NCI-H1417 treated with DMSO at 0.1 percent for 48 hours (cell line): ENCODE measurements at regions not wholly inside any gene's neighbourhood (a gene's known extent, or its start where the extent isn't known, plus 50 kb on each side); places are given as distances from the start of the nearest gene placed in this dataset.

Source experiments
- DNase-seq: peaks from one replicate; lab custom pipeline; 2025; lab: John Stamatoyannopoulos, UW

DNA sequence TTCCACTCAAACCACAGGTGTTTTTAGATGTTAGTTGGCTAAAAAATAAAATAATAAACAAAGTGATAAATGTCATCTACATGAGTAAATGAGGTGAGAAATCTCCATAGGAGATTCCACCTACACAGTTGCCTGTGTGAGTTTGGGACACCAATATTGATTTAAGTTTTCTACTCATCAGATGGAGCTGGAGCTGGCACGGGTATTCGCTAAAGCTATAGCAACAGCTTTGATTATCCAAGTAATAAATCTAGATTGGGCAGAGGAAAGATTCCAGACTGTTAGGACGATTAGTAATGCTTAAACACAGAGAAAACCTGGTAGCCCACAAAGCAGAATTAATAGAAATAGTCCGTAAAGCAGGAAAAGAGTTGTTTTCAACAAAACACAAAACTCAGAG, 313.9 kb downstream of the PABPC4L start:
- DNase-seq, result no peak

DNA sequence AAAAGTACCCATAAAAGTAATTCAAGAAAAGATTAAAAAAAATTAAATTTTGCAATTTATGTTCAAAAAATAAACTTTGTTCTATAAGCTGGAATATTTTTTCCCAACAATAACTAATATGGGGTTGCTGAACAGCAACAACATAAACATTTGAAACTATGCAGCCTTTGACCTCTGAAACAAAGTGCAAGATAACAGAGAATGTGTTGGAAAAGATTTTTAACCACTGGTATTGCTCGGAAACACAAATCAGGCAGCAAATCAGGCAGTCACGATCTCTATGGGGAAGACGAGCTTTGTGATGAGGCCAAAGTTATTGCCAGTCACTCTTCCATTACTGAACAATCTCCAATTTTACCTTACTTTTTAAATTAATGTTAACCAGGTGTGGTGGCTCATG, 332.1 kb downstream of the PABPC4L start:
- DNase-seq, result no peak

DNA sequence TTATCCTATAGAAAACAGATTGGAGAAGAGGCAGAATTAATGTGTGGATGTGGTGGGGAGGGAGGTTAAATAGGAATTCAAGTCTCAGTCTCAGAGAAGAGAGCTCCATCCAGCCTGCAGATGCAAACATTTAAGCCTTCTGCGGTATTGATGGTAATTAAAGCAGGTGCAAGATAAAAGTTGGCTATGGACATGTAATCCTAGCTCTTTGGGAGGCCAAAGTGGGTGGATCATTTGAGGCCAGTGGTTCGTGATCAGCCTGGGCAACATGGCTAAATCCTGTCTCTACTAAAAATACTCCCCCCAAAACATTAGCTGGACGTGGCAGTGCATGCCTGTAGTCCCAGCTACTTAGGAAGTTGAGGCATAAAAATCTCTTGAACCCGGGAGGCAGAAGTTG, 332.7 kb downstream of the PABPC4L start:
- DNase-seq, result no peak

DNA sequence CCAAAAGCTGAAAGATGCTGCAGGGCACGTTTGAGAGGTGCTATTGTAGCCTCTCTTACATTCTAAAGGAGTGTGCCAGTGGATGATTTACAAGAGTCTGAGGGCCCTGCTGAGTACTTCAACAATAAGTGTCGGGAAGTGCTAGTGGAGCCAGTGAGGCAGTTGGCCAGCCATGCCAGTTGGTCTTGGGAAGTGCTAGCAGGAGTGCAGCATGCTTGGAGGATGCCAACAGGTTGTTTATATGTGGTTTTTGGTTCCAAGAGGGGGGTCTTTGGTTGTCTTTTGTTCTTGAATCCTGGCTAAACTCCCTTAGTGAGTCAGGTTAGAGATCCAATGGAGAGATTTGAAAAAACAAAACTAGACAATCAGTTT, 335.3 kb downstream of the PABPC4L start:
- DNase-seq, result no peak

DNA sequence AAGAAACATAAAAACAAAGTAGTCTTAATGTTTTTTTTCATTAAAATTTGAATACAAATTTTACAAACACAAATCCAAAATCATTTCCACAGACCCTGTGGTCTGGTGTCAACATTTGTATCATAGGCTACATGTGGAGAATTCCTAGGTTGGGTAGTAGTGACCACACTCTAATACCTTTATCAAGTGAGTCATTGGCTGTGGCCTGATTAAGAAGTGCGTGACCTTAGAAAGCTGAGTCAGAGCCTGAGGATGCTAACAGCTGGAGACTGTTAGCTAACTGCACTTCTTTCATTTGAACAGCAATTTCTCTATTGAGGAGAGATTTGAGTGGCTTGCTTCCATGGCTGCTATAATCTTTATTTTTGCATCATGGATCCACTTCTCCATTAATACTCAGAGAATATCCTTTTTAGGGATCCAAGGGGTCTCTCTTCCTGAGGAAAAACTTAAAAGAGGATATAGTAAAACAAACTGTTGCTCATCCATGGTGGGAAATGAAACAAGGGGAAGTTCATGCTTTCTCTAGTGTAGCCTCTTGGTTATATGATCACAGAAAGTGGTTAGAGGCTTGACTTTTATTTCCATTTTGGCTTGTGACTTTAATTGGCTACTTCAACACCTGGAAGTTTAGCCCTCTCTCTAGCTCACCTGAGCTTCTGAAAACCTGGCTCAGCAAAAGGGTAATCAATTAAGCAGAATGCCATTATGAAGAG, 335.8 kb downstream of the PABPC4L start:
- DNase-seq, result no peak

DNA sequence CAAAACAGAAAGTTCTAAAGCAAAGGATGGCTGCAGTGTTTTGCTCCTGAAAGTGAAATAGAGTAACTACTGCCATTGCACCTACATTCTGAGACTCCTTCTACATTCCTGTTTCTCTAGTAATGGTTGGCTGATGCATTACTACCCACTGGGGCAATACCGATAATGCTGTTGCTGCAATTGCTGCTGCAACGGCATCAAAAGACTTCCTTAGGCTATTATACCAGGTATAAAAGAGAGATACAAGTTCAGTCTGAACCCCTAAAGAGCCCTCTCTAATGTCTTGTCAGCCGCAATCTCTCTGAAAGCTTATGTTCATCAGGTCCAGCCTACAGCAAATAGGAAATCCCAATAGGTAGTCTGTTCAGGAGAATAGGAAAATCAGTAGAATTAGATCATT, 338.4 kb downstream of the PABPC4L start:
- DNase-seq, result no peak

DNA sequence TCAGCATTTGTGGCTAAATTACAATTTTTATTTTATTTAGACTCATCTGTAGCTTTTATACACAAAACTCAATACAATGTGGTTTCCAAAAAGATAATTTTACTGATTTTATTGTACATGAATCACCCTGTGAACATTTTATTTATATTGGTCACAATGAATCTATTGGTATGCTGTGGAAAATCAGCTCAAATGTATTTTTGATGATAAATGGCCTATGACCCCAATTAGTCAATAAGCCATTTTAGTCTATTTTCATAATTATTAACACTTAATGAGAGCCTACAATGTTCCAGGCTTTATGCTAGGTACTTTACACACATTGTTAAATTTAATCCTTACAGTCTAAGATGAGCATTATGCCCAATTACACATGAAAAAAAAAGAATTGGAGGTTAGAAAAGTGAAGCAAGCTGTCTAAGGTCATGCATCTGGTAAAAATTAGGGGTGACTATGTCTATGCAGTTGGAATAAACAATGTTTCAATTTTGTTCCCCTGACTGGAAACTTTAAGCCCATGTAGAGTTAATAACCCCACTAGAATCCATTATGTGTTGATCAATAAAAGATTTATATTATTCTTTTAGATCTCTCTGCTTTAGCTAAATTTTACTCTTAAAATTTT, 344.7 kb downstream of the PABPC4L start:
- DNase-seq, result no peak

DNA sequence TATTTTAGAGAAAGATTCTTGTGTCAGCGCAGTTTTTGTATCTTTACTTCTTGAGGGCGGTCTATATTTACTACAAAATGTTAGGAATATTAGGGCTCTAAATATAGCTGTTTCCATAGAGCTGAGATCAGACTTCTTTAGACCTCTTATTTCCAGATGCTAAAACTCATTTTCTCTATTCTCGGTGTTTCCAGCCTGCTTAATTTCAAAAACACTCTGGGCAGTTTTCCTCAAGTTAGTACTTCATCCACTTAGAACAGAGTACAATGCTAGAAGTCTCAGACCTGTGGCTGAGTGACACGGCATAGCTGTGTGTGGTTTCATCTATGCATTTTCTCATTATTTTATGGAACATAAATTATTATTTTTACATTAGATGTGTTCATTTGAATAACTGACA, 346.6 kb downstream of the PABPC4L start:
- no peak for DNase-seq

DNA sequence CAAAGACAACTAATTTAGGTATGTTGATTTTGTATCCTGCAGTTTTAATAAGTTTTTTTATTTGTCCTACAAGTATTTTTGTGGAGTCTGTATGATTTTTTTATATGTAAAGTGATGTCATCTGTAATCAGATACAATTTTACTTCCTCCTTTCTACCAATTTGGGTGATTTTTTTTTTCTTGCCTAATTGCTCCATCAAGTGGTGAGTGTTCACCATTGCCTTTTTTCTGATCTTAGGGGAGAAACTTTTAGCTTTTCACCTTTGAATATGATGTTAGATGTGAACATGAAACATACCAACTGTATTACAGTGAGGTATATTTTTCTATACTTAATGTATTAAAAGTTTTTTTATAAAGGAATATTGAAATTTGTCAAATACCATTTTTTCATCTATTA, 362.3 kb downstream of the PABPC4L start:
- DNase-seq, result no peak

DNA sequence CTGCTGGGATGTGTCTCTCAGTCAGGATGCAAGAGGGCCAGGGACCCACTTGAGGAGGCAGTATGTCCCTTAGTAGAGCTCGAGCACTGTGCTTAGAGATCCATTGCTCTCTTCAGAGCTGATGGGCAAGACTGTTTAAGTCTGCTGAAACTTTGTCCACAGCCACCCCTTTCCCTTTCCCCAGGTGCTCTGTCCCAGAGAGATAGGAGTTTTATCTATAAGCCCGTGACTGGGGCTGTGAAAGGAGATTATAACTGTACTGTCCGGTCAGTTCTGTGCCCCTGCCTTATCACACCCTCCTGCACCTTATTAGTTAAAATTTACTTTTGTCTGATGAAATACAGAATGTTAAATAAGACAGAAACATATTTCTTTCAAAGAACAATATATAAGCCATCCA, 378.4 kb downstream of the PABPC4L start:
- DNase-seq, result no peak

DNA sequence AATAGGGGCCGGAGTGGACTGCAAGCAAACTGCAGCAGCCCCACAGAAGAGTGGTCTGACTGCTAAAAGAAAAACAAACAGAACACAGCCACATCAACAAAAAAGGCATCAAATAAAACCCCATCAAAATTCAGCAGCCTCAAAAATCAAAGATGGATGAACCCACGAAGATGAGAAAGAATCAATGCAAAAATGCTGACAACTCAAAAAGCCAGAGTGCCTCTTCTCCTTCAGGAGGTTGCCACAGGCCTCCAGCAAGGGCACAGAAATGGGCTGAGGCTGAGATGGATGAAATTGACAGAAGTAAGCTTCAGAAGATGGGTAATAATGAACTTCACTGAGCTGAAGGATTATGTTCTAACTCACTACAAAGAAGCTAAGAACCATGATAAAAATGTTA, 388.6 kb downstream of the PABPC4L start:
- DNase-seq, result no peak

DNA sequence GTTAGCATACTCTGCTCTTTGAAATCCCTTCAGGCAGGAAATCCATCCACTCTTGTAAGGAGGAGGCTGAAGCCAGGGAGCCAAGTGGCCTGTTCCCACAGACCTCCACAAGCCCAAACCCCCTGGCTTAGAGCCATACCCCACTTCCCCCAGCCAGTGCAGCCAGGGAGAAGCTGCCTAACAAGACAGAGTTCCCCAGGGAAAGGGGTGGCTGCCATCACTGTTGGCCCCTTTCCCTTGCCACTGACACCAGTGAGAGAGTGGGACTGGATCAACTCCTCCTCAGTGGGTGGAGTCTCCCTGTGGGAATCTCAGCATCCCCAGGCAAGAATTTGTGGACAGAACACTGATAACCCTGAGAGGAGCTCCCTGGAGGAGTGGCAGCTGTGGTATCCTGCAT, 389.4 kb downstream of the PABPC4L start:
- no peak for DNase-seq

DNA sequence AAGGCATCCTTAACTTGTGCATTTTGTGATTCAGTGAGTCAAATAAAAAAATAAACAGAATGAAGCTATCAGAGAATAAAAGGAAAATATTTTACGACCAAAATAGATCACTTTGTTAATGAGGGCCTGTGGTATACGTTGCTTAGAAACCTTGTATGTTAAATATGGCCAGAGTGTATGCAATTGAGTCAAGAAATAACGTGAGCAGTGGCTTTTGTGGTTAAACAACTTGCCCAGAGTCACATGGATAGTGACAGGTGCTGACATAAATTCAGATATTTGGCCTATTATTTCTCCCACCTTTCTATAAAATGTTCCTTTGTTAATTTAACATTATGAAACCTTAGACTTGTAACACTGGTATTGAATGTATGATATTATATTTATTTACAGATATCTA, 393.4 kb downstream of the PABPC4L start:
- no peak for DNase-seq

DNA sequence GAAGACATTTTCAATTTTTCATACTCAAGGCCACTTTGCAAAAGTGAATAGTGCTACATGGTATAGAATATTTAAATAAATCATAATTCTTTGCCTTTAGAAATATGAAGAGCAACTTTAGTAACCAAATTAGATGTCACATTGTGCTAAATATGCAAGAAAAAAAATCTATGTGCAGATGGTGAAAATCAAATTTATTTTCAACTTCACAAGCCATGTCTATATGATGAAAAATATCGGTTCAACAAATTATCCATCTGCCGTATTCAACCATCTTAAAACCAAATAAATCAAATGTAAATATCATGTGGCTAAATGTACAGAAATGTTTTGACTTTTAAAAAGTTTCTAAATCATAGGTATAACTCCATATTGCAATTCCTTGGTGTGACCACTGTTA, 398.2 kb downstream of the PABPC4L start:
- DNase-seq, result no peak

DNA sequence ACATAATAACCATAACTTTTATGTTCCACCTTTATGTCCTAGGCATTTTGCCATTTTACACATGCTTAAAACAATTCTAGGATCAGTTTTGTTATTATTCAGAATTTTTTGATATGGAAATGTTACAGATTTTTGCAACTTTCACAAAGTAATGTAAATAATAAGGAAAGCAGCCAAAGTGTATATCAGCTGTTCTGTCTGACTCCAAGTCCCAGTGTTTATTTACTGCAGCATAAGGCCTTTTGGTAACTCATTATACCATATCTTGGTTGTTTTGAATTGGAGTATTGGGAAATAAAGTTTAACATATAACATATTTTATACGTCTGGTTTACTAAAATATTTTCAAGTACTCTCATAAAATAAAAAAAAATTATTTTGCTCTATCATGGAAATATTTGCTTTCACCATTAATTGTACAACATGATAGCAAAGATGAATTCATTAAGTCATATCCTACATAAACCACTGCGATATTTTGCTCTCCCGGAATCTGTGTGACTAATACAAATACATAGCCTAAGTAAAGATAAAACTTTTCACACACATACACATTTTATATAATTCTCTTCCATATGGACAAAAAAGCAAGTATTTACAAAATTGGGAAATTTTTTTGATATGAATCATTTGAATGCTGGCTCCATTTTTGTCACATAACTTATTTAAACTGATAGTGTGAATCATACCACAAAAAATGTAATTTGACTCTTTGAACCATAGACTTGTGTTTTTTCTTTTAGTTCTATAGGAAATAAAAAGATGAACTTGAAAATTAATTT, 399.0 kb downstream of the PABPC4L start:
- DNase-seq, result no peak

DNA sequence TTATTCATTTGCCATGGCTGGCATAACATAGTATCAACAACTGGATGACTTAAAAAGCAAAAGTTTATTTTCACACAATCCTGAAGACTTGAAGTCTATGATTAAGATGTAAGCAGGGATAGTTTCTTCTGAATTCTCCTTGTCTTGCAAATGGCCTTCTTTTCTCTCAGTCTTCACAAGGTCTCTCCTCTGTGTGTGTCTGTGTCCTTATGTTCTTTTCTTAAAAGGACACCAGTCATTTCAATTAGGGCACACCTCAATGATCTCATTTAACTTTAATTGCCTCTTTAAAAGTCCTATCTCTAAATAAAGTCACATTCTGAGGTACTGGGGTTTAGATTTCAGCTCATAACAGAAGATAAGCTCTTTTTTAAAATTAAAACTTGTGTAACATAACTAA, 399.7 kb downstream of the PABPC4L start:
- no peak for DNase-seq

DNA sequence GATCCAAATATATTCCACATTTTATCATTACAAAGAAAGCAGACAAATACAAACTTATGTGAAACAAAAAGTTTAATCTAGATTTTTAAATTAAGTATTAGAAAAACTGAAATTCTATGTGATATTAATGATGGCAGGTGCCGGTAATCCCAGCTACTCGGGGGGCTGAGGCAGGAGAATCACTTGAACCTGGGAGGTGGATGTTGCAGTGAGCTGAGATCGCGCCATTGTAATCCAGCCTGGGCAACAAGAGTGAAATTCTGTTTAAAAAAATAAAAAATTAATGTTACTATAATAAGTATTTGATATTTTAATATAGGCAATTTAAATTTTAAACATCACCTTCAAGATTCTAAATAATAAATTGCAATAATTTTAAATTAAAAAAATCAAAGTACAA, 400.6 kb downstream of the PABPC4L start:
- DNase-seq, result no peak

DNA sequence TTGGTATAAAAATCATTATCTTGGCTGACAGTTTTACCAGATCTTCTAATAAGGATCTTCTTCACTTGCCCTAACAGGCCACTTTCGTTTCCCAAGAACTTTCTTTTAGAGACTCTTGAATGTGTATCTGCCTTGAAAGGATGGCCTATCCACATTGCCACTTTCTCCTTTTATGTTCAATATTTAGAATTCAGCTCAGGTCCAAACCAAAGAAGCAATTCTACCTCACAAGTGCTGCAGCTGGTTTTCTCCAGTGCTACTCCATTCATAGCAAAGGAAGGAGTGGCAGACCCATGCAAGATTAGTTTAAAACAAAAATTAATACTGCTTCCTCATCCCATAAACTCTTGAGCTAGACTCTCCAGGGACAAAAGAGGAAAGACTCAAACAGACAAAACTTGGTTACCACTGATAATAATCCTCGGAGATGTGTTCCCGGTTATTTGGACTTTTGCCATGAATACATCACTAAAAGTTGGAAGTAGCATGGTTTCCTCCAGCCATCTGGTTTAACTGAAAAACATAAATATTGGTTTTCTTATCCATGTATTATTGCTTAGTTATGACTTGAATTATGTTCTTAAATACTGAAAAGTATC, 401.8 kb downstream of the PABPC4L start:
- no peak for DNase-seq

DNA sequence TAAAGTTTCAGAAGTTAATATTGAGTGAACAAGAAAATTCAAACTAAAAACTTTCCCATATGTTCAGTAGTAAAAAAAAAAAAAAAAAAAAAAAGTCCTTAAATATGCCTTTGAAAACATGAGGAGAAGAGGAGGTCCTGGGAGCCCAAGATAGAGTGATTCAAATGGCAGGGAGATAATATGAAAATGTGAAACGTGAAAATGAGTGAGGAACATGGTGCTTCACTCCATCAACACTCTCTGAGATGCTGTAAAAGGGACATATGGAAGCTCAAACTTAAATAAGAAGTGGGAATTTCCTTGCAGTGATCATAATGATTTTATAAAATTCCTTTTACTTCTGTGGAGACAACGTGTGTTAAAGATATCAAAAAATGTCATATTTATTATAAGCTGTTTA, 423.9 kb downstream of the PABPC4L start:
- DNase-seq, result no peak

DNA sequence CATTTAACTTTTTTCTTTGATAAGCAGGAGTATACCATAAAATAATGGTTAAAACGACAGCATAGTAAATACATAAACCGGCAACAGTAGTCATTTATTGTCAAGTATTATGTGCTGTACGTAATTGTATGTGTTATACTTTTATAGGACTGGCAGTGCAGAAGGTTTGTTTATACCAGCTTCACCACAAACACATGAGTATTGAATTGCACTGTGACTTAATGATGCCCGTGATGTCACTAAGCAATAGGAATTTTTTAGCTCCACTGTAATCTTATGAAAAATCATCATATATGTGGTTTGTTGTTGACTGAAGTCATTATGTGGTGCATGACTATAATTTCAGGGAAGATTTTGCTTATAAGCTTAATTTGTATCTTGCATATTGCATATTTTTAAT, 424.6 kb downstream of the PABPC4L start:
- no peak for DNase-seq

DNA sequence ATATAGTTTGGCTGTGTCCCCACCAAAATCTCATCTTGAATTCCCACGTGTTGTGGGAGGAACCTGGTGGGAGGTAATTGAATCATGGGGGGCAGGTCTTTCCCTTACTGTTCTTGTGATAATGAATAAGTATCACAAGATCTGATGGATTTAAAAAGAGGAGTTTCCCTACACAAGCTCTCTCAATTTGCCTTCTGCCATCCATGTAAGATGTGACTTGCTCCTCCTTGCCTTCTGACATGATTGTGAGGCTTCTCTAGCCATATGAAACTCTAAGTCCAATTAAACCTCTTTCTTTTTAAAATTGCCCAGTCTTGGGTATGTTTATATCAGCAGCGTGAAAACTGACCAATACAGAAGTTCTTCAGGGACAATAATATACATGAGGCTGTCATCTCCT, 425.1 kb downstream of the PABPC4L start:
- DNase-seq, result no peak

DNA sequence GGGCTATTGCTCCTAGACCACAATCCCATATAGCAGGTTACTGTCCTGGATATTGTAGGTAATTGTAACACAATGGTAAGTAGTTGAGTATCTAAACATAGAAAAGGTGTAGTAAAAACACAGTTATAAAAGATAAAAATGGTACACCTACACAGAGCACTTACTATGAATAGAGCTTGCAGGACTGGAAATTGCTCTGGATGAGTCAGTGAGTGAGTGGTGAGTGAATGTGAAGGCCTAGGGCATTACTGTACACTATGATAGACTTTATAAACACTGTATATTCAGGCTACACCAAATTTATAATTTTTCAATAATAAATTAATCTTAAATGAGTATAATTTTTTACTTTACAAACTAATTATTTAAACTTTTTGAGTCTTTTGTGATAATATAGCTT, 425.7 kb downstream of the PABPC4L start:
- DNase-seq, result no peak

DNA sequence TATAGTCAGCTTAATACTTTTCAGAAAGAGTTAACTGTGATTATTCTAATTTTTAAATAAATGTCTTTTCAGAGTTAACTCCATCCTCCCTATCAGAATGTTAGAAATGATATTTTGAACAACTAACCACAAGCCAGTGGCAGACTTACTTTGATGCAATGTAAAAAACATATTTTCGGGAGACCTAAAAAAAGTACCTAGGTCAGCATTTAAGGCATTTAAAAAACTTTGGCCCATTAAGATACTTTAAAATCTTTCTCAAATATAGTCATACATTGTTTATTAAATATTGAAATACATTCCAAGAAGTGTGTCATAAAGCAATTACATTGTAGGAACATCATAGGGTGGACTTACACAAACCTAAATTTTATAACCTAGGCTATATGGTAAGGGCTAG, 426.1 kb downstream of the PABPC4L start:
- no peak for DNase-seq
